Activated CD4-positive, CD25-positive, alpha-beta regulatory T cell (primary cell): ENCODE measurements at regions not wholly inside any gene's neighbourhood (a gene's known extent, or its start where the extent isn't known, plus 50 kb on each side); places are given as distances from the start of the nearest gene placed in this dataset.

ENCODE experiments used
- DNase-seq, 4 experiments: peaks; one replicate each; lab custom pipeline; 2025; lab: John Stamatoyannopoulos, UW

- DNase-seq, result peak; percentile 12 to 51 (median 36)
Measured at GRCh38 chr9:36728651-36729520, 156.2 kb downstream of the MELK start.

GRCh38 chr9:36729906-36730305, 157.2 kb downstream of the MELK start:
- no peak for DNase-seq

- no peak for DNase-seq
Measured at GRCh38 chr9:36730414-36730813, 157.7 kb downstream of the MELK start.

- DNase-seq, result no peak
Measured at GRCh38 chr9:36731068-36731956, 158.6 kb downstream of the MELK start.

GRCh38 chr9:36734737-36735136, 162.0 kb downstream of the MELK start:
- no peak for DNase-seq

- DNase-seq, result no peak
Measured at GRCh38 chr9:36736648-36737047, 164.0 kb downstream of the MELK start.

- no peak for DNase-seq
Measured at GRCh38 chr9:36738318-36738976, 165.8 kb downstream of the MELK start.

- no peak for DNase-seq
Measured at GRCh38 chr9:36739373-36740116, 166.8 kb downstream of the MELK start.

GRCh38 chr9:36742264-36742663, 169.6 kb downstream of the MELK start:
- DNase-seq, result no peak

- no peak for DNase-seq
Measured at GRCh38 chr9:36744678-36745077, 172.0 kb downstream of the MELK start.

GRCh38 chr9:36745977-36746376, 173.3 kb downstream of the MELK start:
- DNase-seq, result no peak

- no peak for DNase-seq
Measured at GRCh38 chr9:36746415-36746814, 173.7 kb downstream of the MELK start.

GRCh38 chr9:36748322-36748899, 175.7 kb downstream of the MELK start:
- no peak for DNase-seq

GRCh38 chr9:36749461-36749860, 176.8 kb downstream of the MELK start:
- no peak for DNase-seq

GRCh38 chr9:36750630-36751029, 177.9 kb downstream of the MELK start:
- no peak for DNase-seq

- no peak for DNase-seq
Measured at GRCh38 chr9:36755019-36755418, 182.3 kb downstream of the MELK start.

- no peak for DNase-seq
Measured at GRCh38 chr9:36759141-36759540, 186.4 kb downstream of the MELK start.

- no peak for DNase-seq
Measured at GRCh38 chr9:36759976-36760375, 187.3 kb downstream of the MELK start.

GRCh38 chr9:36760667-36761420, 188.1 kb downstream of the MELK start:
- no peak for DNase-seq

- DNase-seq, result no peak
Measured at GRCh38 chr9:36762958-36763357, 190.3 kb downstream of the MELK start.

- DNase-seq, result no peak
Measured at GRCh38 chr9:36763778-36764177, 191.1 kb downstream of the MELK start.
